ENCODE measurements at regions not wholly inside any gene's neighbourhood (a gene's known extent, or its start where the extent isn't known, plus 50 kb on each side); places are given as distances from the start of the nearest gene placed in this dataset.

- WGBS, 2 donors: 12 to 19% methylated on average over 1 of the region's 1 CpG
- Histone ChIP-seq H3K27ac (no peak overlapping the region), H3K4me1 (no peaks in the 10 kb centered on the region), H3K4me3 (no peak overlapping the region), H3K36me3 (no peaks in the 10 kb centered on the region), H3K9me3 (no peaks in the 10 kb centered on the region), H3K27me3 (no peaks in the 10 kb centered on the region)
- intact Hi-C loops (cut with DNase I): no loop called here
- no peak for FAIRE-seq
- DNase-seq: no peak
- TF ChIP-seq CTCF (IDR thresholded peaks at IDR 0.05): no peak
- no peak for ATAC-seq
Observed at GRCh38 chr6:125526007-125526720, 223.3 kb upstream of the HEY2 start.

- no peak for FAIRE-seq
- Histone ChIP-seq H3K27ac (no peak overlapping the region), H3K4me1 (no peaks in the 10 kb centered on the region)
Observed at GRCh38 chr6:125528621-125529041, 220.8 kb upstream of the HEY2 start.

GRCh38 chr6:125529061-125529460 is 220.4 kb upstream of the HEY2 start:
- intact Hi-C loops (cut with DNase I): no loop called here
- H3K9me3 ChIP-seq: no peaks in the 10 kb centered on the region
- no peaks in the 10 kb centered on the region for H3K4me1 ChIP-seq
- peaks cover 0 to 5% (median 0%) of the 10 kb centered on the region in 4 donors for H3K27me3 ChIP-seq
- ATAC-seq (no peak), FAIRE-seq (no peak), DNase-seq (no peak)
- no peak for TF ChIP-seq CTCF (IDR thresholded peaks at IDR 0.05)
- H3K36me3 ChIP-seq: no peaks in the 10 kb centered on the region
- no peak overlapping the region for H3K4me3 ChIP-seq
- 65 to 72% methylated on average over 5 of the region's 5 CpGs for WGBS, 2 donors
- no peak overlapping the region for H3K27ac ChIP-seq

More at GRCh38 chr6:125528621-125529041, 220.8 kb upstream of the HEY2 start:
- no peak overlapping the region for H3K4me3 ChIP-seq
- WGBS, 2 donors: 24 to 27% methylated on average over 6 of the region's 6 CpGs
- no peaks in the 10 kb centered on the region for H3K36me3 ChIP-seq
- H3K9me3 ChIP-seq: no peaks in the 10 kb centered on the region
- peaks cover 0 to 5% (median 0%) of the 10 kb centered on the region in 4 donors for H3K27me3 ChIP-seq
- TF ChIP-seq CTCF (IDR thresholded peaks at IDR 0.05): no peak
- intact Hi-C loops (cut with DNase I): no loop called here
- no peak for DNase-seq
- no peak for ATAC-seq

GRCh38 chr6:125533710-125534397 is 215.6 kb upstream of the HEY2 start:
- no peaks in the 10 kb centered on the region for H3K4me1 ChIP-seq
- H3K36me3 ChIP-seq: no peaks in the 10 kb centered on the region
- WGBS, 2 donors: 23 to 25% methylated on average over 28 of the region's 28 CpGs
- intact Hi-C loops (cut with DNase I): no loop called here
- no peak for TF ChIP-seq CTCF (IDR thresholded peaks at IDR 0.05)
- H3K9me3 ChIP-seq: no peaks in the 10 kb centered on the region
- DNase-seq (no peak), FAIRE-seq (no peak), ATAC-seq (no peak)
- H3K27ac ChIP-seq: no peak overlapping the region
- H3K27me3 ChIP-seq: peaks cover 0 to 5% (median 2%) of the 10 kb centered on the region in 4 donors
- no peak overlapping the region for H3K4me3 ChIP-seq
